Mesendoderm (in vitro differentiated cells): ENCODE measurements at regions not wholly inside any gene's neighbourhood (a gene's known extent, or its start where the extent isn't known, plus 50 kb on each side); places are given as distances from the start of the nearest gene placed in this dataset.

Source experiments
- DNase-seq: peaks from one replicate; pipeline ENCODE4 v3.0.0; 2013
- H2AK5ac ChIP-seq: 2 replicates; pipeline ENCODE4 v1.6.1; 2013; ENCODE audit warnings: low read length, inconsistent platforms
- H2BK120ac ChIP-seq: 2 replicates; pipeline ENCODE4 v1.6.1; 2013; ENCODE audit warnings: low read depth, mild to moderate bottlenecking, low read length, moderate library complexity, mixed read lengths
- H2BK15ac ChIP-seq: replicated peaks from 2 replicates; pipeline ENCODE4 v1.6.1; 2013; ENCODE audit warnings: low read depth, mild to moderate bottlenecking, moderate library complexity
- H2BK5ac ChIP-seq: 2 replicates; pipeline ENCODE4 v1.6.1; 2013; ENCODE audit warnings: low read length, inconsistent platforms
- H3K18ac ChIP-seq: 2 replicates; pipeline ENCODE4 v1.6.1; 2013; ENCODE audit warnings: mild to moderate bottlenecking, low read length, mixed read lengths
- H3K23ac ChIP-seq: one replicate; pipeline ENCODE4 v1.6.1; 2013; ENCODE audit warnings: low read length
- H3K27ac ChIP-seq: 2 replicates; pipeline ENCODE4 v1.5.1; 2013; ENCODE audit warnings: low read depth, mild to moderate bottlenecking, inconsistent platforms, low read length, moderate library complexity
- H3K27me3 ChIP-seq: 2 replicates; pipeline ENCODE4 v1.6.1; 2013; ENCODE audit warnings: low read length, control low read depth, mild to moderate bottlenecking, inconsistent platforms; ENCODE audit not compliant: insufficient read depth, poor library complexity
- H3K36me3 ChIP-seq: 2 replicates; pipeline ENCODE4 v1.6.1; 2013; ENCODE audit warnings: low read length, inconsistent platforms; ENCODE audit not compliant: control insufficient read depth, insufficient read depth
- H3K4ac ChIP-seq: one replicate; pipeline ENCODE4 v1.6.1; 2013; ENCODE audit warnings: low read depth, mild to moderate bottlenecking, low read length, moderate library complexity
- H3K4me1 ChIP-seq: 2 replicates; pipeline ENCODE4 v1.6.1; 2013; ENCODE audit warnings: low read depth, low read length, inconsistent platforms; ENCODE audit not compliant: control insufficient read depth
- H3K4me2 ChIP-seq: 2 replicates; pipeline ENCODE4 v1.6.1; 2013; ENCODE audit warnings: low read length
- H3K4me3 ChIP-seq: 2 replicates; pipeline ENCODE4 v1.5.1; 2013; ENCODE audit warnings: mild to moderate bottlenecking, low read length
- H3K56ac ChIP-seq: one replicate; pipeline ENCODE4 v1.6.1; 2013; ENCODE audit warnings: low read length
- H3K79me1 ChIP-seq: 2 replicates; pipeline ENCODE4 v1.6.1; 2013; ENCODE audit warnings: low read length, inconsistent platforms
- H3K79me2 ChIP-seq: 2 replicates; pipeline ENCODE4 v1.6.1; 2013; ENCODE audit warnings: mild to moderate bottlenecking, low read length; ENCODE audit not compliant: control insufficient read depth, insufficient read depth
- H3K9ac ChIP-seq: 2 replicates; pipeline ENCODE4 v1.6.1; 2013; ENCODE audit warnings: low read length, inconsistent platforms
- H4K5ac ChIP-seq: one replicate; pipeline ENCODE4 v1.6.1; 2013; ENCODE audit warnings: low read length
- H4K8ac ChIP-seq: one replicate; pipeline ENCODE4 v1.6.1; 2013; ENCODE audit warnings: low read depth, mild to moderate bottlenecking, control low read depth, low read length, moderate library complexity
- WGBS: extraction: QIAGEN DNeasy Blood & Tissue Kit; methylation state at CpG from one replicate; pipeline ENCODE4 v1.1.7; 2013; ENCODE audit warnings: low lambda C conversion rate, missing lambda C conversion rate; ENCODE audit not compliant: insufficient coverage; ENCODE audit errors: extremely low coverage; 5-methylcytosine and 5-hydroxymethylcytosine counted together

- Histone ChIP-seq H2BK5ac (no peak overlapping the region), H2BK120ac (no peak overlapping the region), H4K5ac (no peak overlapping the region), H3K79me2 (no peaks in the 10 kb centered on the region), H4K8ac (no peak overlapping the region), H3K36me3 (no peaks in the 10 kb centered on the region), H3K9ac (no peak overlapping the region), H3K4ac (no peak overlapping the region), H3K23ac (no peak overlapping the region), H2AK5ac (no peak overlapping the region), H3K4me1 (no peaks in the 10 kb centered on the region), H3K4me2 (no peak overlapping the region), H3K79me1 (no peaks in the 10 kb centered on the region), H3K27ac (no peak overlapping the region), H3K18ac (no peak overlapping the region), H3K4me3 (no peak overlapping the region), H2BK15ac (no peak overlapping the region), H3K56ac (no peak overlapping the region), H3K27me3 (no peaks in the 10 kb centered on the region)
- peak; percentile 6 for DNase-seq
- no CpG with 5 or more reads among the region's 8 CpGs for WGBS
These were observed 189.1 kb downstream of the PCDH18 start for GRCh38 chr4:137343221-137343620.

GRCh38 chr4:137333031-137333430 is 199.3 kb downstream of the PCDH18 start:
- Histone ChIP-seq H3K79me2 (no peaks in the 10 kb centered on the region), H2BK15ac (no peak overlapping the region), H3K27me3 (no peaks in the 10 kb centered on the region), H3K27ac (no peak overlapping the region), H3K9ac (no peak overlapping the region), H3K79me1 (no peaks in the 10 kb centered on the region), H3K4me3 (no peak overlapping the region), H3K4me2 (no peak overlapping the region), H4K8ac (no peak overlapping the region), H4K5ac (no peak overlapping the region), H3K56ac (no peak overlapping the region), H3K4ac (no peak overlapping the region), H3K36me3 (no peaks in the 10 kb centered on the region), H3K18ac (no peak overlapping the region), H2AK5ac (no peak overlapping the region), H2BK120ac (no peak overlapping the region), H3K23ac (no peak overlapping the region), H2BK5ac (no peak overlapping the region), H3K4me1 (no peaks in the 10 kb centered on the region)
- DNase-seq, result no peak
- no CpG with 5 or more reads among the region's 1 CpG for WGBS

- Histone ChIP-seq H3K23ac (no peak overlapping the region), H2BK5ac (no peak overlapping the region), H3K79me1 (no peaks in the 10 kb centered on the region), H3K27ac (no peak overlapping the region), H3K4me1 (no peaks in the 10 kb centered on the region), H2AK5ac (no peak overlapping the region), H3K79me2 (no peaks in the 10 kb centered on the region), H3K4me2 (no peak overlapping the region), H3K27me3 (no peaks in the 10 kb centered on the region), H4K8ac (no peak overlapping the region), H3K9ac (no peak overlapping the region), H3K18ac (no peak overlapping the region), H3K56ac (no peak overlapping the region), H2BK120ac (no peak overlapping the region), H2BK15ac (no peak overlapping the region), H4K5ac (no peak overlapping the region), H3K4me3 (no peak overlapping the region), H3K36me3 (no peaks in the 10 kb centered on the region), H3K4ac (no peak overlapping the region)
- WGBS, result no CpG with 5 or more reads among the region's 3 CpGs
- no peak for DNase-seq
These were observed 220.0 kb downstream of the PCDH18 start for GRCh38 chr4:137312257-137312656.

- no CpG with 5 or more reads among the region's 3 CpGs for WGBS
- no peak for DNase-seq
- Histone ChIP-seq H3K27me3 (no peaks in the 10 kb centered on the region), H4K8ac (no peak overlapping the region), H3K27ac (no peak overlapping the region), H3K18ac (no peak overlapping the region), H3K4me1 (no peaks in the 10 kb centered on the region), H3K56ac (no peak overlapping the region), H4K5ac (no peak overlapping the region), H3K9ac (no peak overlapping the region), H3K23ac (no peak overlapping the region), H3K36me3 (no peaks in the 10 kb centered on the region), H3K4me2 (no peak overlapping the region), H3K4ac (no peak overlapping the region), H3K4me3 (no peak overlapping the region), H2BK120ac (no peak overlapping the region), H2BK15ac (no peak overlapping the region), H2BK5ac (no peak overlapping the region), H3K79me1 (no peaks in the 10 kb centered on the region), H2AK5ac (no peak overlapping the region), H3K79me2 (no peaks in the 10 kb centered on the region)
These were observed 221.5 kb downstream of the PCDH18 start for GRCh38 chr4:137310593-137311490.

GRCh38 chr4:137310166-137310565 is 222.1 kb downstream of the PCDH18 start:
- Histone ChIP-seq H3K4me3 (no peak overlapping the region), H2BK15ac (no peak overlapping the region)

GRCh38 chr4:137309424-137309823 is 222.9 kb downstream of the PCDH18 start:
- no peak overlapping the region for H3K23ac ChIP-seq
- WGBS, result no CpG with 5 or more reads among the region's 1 CpG
- H3K36me3 ChIP-seq, result no peaks in the 10 kb centered on the region
- H2BK15ac ChIP-seq, result no peak overlapping the region
- no peak overlapping the region for H3K4me3 ChIP-seq
- no peak overlapping the region for H4K5ac ChIP-seq
- DNase-seq, result no peak
- H3K18ac ChIP-seq, result no peak overlapping the region
- no peak overlapping the region for H3K56ac ChIP-seq
- H2BK5ac ChIP-seq, result no peak overlapping the region
- no peak overlapping the region for H3K27ac ChIP-seq
- no peak overlapping the region for H2BK120ac ChIP-seq
- no peak overlapping the region for H4K8ac ChIP-seq
- no peak overlapping the region for H3K4me2 ChIP-seq
- H3K27me3 ChIP-seq, result no peaks in the 10 kb centered on the region
- H3K4ac ChIP-seq, result no peak overlapping the region
- no peak overlapping the region for H2AK5ac ChIP-seq
- no peak overlapping the region for H3K9ac ChIP-seq
- no peaks in the 10 kb centered on the region for H3K79me2 ChIP-seq
- H3K79me1 ChIP-seq, result no peaks in the 10 kb centered on the region
- no peaks in the 10 kb centered on the region for H3K4me1 ChIP-seq

More at GRCh38 chr4:137310166-137310565, 222.1 kb downstream of the PCDH18 start:
- H3K4ac ChIP-seq, result no peak overlapping the region
- peak; percentile 5 for DNase-seq
- H2AK5ac ChIP-seq, result no peak overlapping the region
- H2BK120ac ChIP-seq, result no peak overlapping the region
- H4K8ac ChIP-seq, result no peak overlapping the region
- no peak overlapping the region for H3K23ac ChIP-seq
- no peak overlapping the region for H3K56ac ChIP-seq
- H3K9ac ChIP-seq, result no peak overlapping the region
- no peak overlapping the region for H3K27ac ChIP-seq
- no peak overlapping the region for H3K18ac ChIP-seq
- no peak overlapping the region for H3K4me2 ChIP-seq
- H4K5ac ChIP-seq, result no peak overlapping the region
- no peaks in the 10 kb centered on the region for H3K79me2 ChIP-seq
- H3K4me1 ChIP-seq, result no peaks in the 10 kb centered on the region
- no peaks in the 10 kb centered on the region for H3K79me1 ChIP-seq
- H3K27me3 ChIP-seq, result no peaks in the 10 kb centered on the region
- no peaks in the 10 kb centered on the region for H3K36me3 ChIP-seq
- H2BK5ac ChIP-seq, result no peak overlapping the region
